Mucosa of gallbladder (tissue), 1 donor: ENCODE measurements at regions not wholly inside any gene's neighbourhood (a gene's known extent, or its start where the extent isn't known, plus 50 kb on each side); places are given as distances from the start of the nearest gene placed in this dataset.
"Not testable (repeated sequence)": the region's sequence is repeated elsewhere in the genome, so short reads cannot be mapped to it uniquely, and the experiment has no call there.

Experiments used
- DNase-seq: peaks from one replicate; pipeline ENCODE4 v3.0.0-alpha.2; 2020; ENCODE audit warnings: low spot score
- donor health status: DM: no; HTN: no; CAD: no.

- no peak for DNase-seq
Measured at GRCh38 chr19:30817965-30818567, 445.9 kb downstream of the ZNF536 start.

GRCh38 chr19:30817197-30817596, 445.0 kb downstream of the ZNF536 start:
- no peak for DNase-seq

- DNase-seq = no peak
Measured at GRCh38 chr19:30815889-30816580, 443.9 kb downstream of the ZNF536 start.

- no peak for DNase-seq
Measured at GRCh38 chr19:30812099-30812678, 440.0 kb downstream of the ZNF536 start.

GRCh38 chr19:30811397-30812098, 439.4 kb downstream of the ZNF536 start:
- DNase-seq = no peak

- no peak for DNase-seq
Measured at GRCh38 chr19:30810726-30811125, 438.5 kb downstream of the ZNF536 start.

- no peak for DNase-seq
Measured at GRCh38 chr19:30807278-30807677, 435.1 kb downstream of the ZNF536 start.

- no peak for DNase-seq
Measured at GRCh38 chr19:30806311-30806710, 434.1 kb downstream of the ZNF536 start.

GRCh38 chr19:30804751-30805150, 432.6 kb downstream of the ZNF536 start:
- peak; percentile 4 for DNase-seq

- not testable (repeated sequence) for DNase-seq
Measured at GRCh38 chr19:30804333-30804732, 432.1 kb downstream of the ZNF536 start.

GRCh38 chr19:30802424-30803013, 430.3 kb downstream of the ZNF536 start:
- no peak for DNase-seq

- peak; percentile 19 for DNase-seq
Measured at GRCh38 chr19:30799865-30800755, 427.9 kb downstream of the ZNF536 start.

GRCh38 chr19:30795727-30796126, 423.5 kb downstream of the ZNF536 start:
- DNase-seq = no peak

- DNase-seq = peak; percentile 5
Measured at GRCh38 chr19:30792561-30793505, 420.6 kb downstream of the ZNF536 start.

- DNase-seq = peak; percentile 9
Measured at GRCh38 chr19:30791088-30791487, 418.9 kb downstream of the ZNF536 start.

- peak; percentile 3 for DNase-seq
Measured at GRCh38 chr19:30790056-30790680, 418.0 kb downstream of the ZNF536 start.

- no peak for DNase-seq
Measured at GRCh38 chr19:30788105-30788765, 416.1 kb downstream of the ZNF536 start.

- DNase-seq = peak; percentile 2
Measured at GRCh38 chr19:30785458-30786137, 413.4 kb downstream of the ZNF536 start.
